ENCODE measurements at regions not wholly inside any gene's neighbourhood (a gene's known extent, or its start where the extent isn't known, plus 50 kb on each side); places are given as distances from the start of the nearest gene placed in this dataset.

- no peak for DNase-seq
Measured at GRCh38 chr15:69939513-69940440, 157.9 kb downstream of the TLE3 start.

- DNase-seq = no peak
Measured at GRCh38 chr15:69940441-69941300, 157.0 kb downstream of the TLE3 start.

- DNase-seq = no peak
Measured at GRCh38 chr15:69941301-69941605, 156.5 kb downstream of the TLE3 start.

- DNase-seq = no peak
Measured at GRCh38 chr15:69941706-69942495, 155.8 kb downstream of the TLE3 start.

GRCh38 chr15:69943637-69944036 is 154.1 kb downstream of the TLE3 start:
- no peak for DNase-seq

- DNase-seq = no peak
Measured at GRCh38 chr15:69945729-69946128, 152.0 kb downstream of the TLE3 start.

GRCh38 chr15:69946870-69947269 is 150.8 kb downstream of the TLE3 start:
- DNase-seq = no peak

- no peak for DNase-seq
Measured at GRCh38 chr15:69947394-69947793, 150.3 kb downstream of the TLE3 start.

- no peak for DNase-seq
Measured at GRCh38 chr15:69949485-69949884, 148.2 kb downstream of the TLE3 start.

GRCh38 chr15:69951256-69951897 is 146.3 kb downstream of the TLE3 start:
- no peak for DNase-seq

- no peak for DNase-seq
Measured at GRCh38 chr15:69951898-69952555, 145.7 kb downstream of the TLE3 start.

GRCh38 chr15:69953051-69953450 is 144.7 kb downstream of the TLE3 start:
- DNase-seq = no peak

GRCh38 chr15:69953816-69954215 is 143.9 kb downstream of the TLE3 start:
- no peak for DNase-seq

GRCh38 chr15:69954666-69955065 is 143.1 kb downstream of the TLE3 start:
- DNase-seq = no peak

- DNase-seq = no peak
Measured at GRCh38 chr15:69955240-69955894, 142.3 kb downstream of the TLE3 start.

- DNase-seq = no peak
Measured at GRCh38 chr15:69956417-69956816, 141.3 kb downstream of the TLE3 start.

- no peak for DNase-seq
Measured at GRCh38 chr15:69957175-69957574, 140.5 kb downstream of the TLE3 start.

GRCh38 chr15:69958496-69959084 is 139.1 kb downstream of the TLE3 start:
- DNase-seq = no peak

- DNase-seq = no peak
Measured at GRCh38 chr15:69962561-69962960, 135.2 kb downstream of the TLE3 start.

GRCh38 chr15:69963385-69963784 is 134.3 kb downstream of the TLE3 start:
- DNase-seq = no peak

- DNase-seq = no peak
Measured at GRCh38 chr15:69971771-69972170, 125.9 kb downstream of the TLE3 start.

Measured in stimulated activated naive CD4-positive, alpha-beta T cell (primary cell).